ENCODE measurements at regions not wholly inside any gene's neighbourhood (a gene's known extent, or its start where the extent isn't known, plus 50 kb on each side); places are given as distances from the start of the nearest gene placed in this dataset.
A peak's percentile ranks its signal among the peaks of the same experiment; 100 is the strongest.

GRCh38 chr5:154620411-154620810, 134.8 kb upstream of the LARP1 start:
- no peak for DNase-seq (ENCODE audit: low read depth)
- TF ChIP-seq CTCF (IDR thresholded peaks at IDR 0.05; ENCODE audit: insufficient read depth, low read depth, low read length), result no peak
- H3K4me3 ChIP-seq (ENCODE audit: low read depth, low read length), result no peak overlapping the region

- peak; percentile 12 for DNase-seq (ENCODE audit: low read depth)
- TF ChIP-seq CTCF (IDR thresholded peaks at IDR 0.05; ENCODE audit: insufficient read depth, low read depth, low read length), result no peak
- H3K4me3 ChIP-seq (ENCODE audit: low read depth, low read length), result no peak overlapping the region
Observed at GRCh38 chr5:154618696-154619095, 136.5 kb upstream of the LARP1 start.

- no peak for TF ChIP-seq CTCF (IDR thresholded peaks at IDR 0.05; ENCODE audit: insufficient read depth, low read depth, low read length)
- DNase-seq (ENCODE audit: low read depth), result no peak
- H3K4me3 ChIP-seq (ENCODE audit: low read depth, low read length), result no peak overlapping the region
Observed at GRCh38 chr5:154614595-154614994, 136.6 kb upstream of the HAND1 start.

GRCh38 chr5:154614125-154614524, 136.1 kb upstream of the HAND1 start:
- no peak for DNase-seq (ENCODE audit: low read depth)
- TF ChIP-seq CTCF (IDR thresholded peaks at IDR 0.05; ENCODE audit: insufficient read depth, low read depth, low read length), result no peak
- H3K4me3 ChIP-seq (ENCODE audit: low read depth, low read length), result no peak overlapping the region

- H3K4me3 ChIP-seq (ENCODE audit: low read depth, low read length), result no peak overlapping the region
- DNase-seq (ENCODE audit: low read depth), result no peak
- TF ChIP-seq CTCF (IDR thresholded peaks at IDR 0.05; ENCODE audit: insufficient read depth, low read depth, low read length), result no peak
Observed at GRCh38 chr5:154612666-154613065, 134.6 kb upstream of the HAND1 start.

- no peak for DNase-seq (ENCODE audit: low read depth)
- no peak for TF ChIP-seq CTCF (IDR thresholded peaks at IDR 0.05; ENCODE audit: insufficient read depth, low read depth, low read length)
- peak overlapping the region; percentile 20 for H3K4me3 ChIP-seq (ENCODE audit: low read depth, low read length)
Observed at GRCh38 chr5:154611341-154611767, 133.3 kb upstream of the HAND1 start.
